ENCODE measurements at regions not wholly inside any gene's neighbourhood (a gene's known extent, or its start where the extent isn't known, plus 50 kb on each side); places are given as distances from the start of the nearest gene placed in this dataset.
"Not testable (repeated sequence)": the region's sequence is repeated elsewhere in the genome, so short reads cannot be mapped to it uniquely, and the experiment has no call there.

- H3K9me3 Mint-ChIP-seq: peaks cover 2 to 13% (median 9%) of the 10 kb centered on the region in 3 donors
- not testable (repeated sequence) for H3K27ac Mint-ChIP-seq, H3K36me3 Mint-ChIP-seq, H3K27me3 Mint-ChIP-seq, H3K4me3 Mint-ChIP-seq, H3K4me1 Mint-ChIP-seq
These were observed 1504.1 kb upstream of the DEFB115 start for GRCh38 chr20:29753426-29753746.

- not testable (repeated sequence) for H3K27ac Mint-ChIP-seq, H3K27me3 Mint-ChIP-seq, H3K4me3 Mint-ChIP-seq, H3K4me1 Mint-ChIP-seq, H3K36me3 Mint-ChIP-seq
- H3K9me3 Mint-ChIP-seq: peaks cover 2 to 13% (median 12%) of the 10 kb centered on the region in 3 donors
These were observed 1503.6 kb upstream of the DEFB115 start for GRCh38 chr20:29753879-29754278.

GRCh38 chr20:29755854-29756498 is 1501.5 kb upstream of the DEFB115 start:
- not testable (repeated sequence) for H3K36me3 Mint-ChIP-seq, H3K4me1 Mint-ChIP-seq, H3K27me3 Mint-ChIP-seq, H3K4me3 Mint-ChIP-seq
- peaks cover 2 to 13% (median 8%) of the 10 kb centered on the region in 3 donors for H3K9me3 Mint-ChIP-seq
- H3K27ac Mint-ChIP-seq: peak overlapping the region in 1 of 3 donors; percentile 16

GRCh38 chr20:29756664-29757063 is 1500.8 kb upstream of the DEFB115 start:
- Mint-ChIP-seq H3K4me3 (no peak overlapping the region), H3K27me3 (peaks cover 7% of the 10 kb centered on the region), H3K36me3 (peaks cover 2% of the 10 kb centered on the region), H3K27ac (no peak overlapping the region), H3K9me3 (peaks cover 2 to 13% (median 5%) of the 10 kb centered on the region in 3 donors), H3K4me1 (peaks cover 0 to 5% (median 0%) of the 10 kb centered on the region in 3 donors)

GRCh38 chr20:29761621-29762385 is 1495.7 kb upstream of the DEFB115 start:
- H3K27me3 Mint-ChIP-seq, H3K27ac Mint-ChIP-seq, H3K4me1 Mint-ChIP-seq, H3K36me3 Mint-ChIP-seq, H3K4me3 Mint-ChIP-seq: not testable (repeated sequence)
- H3K9me3 Mint-ChIP-seq: peaks cover 0 to 11% (median 2%) of the 10 kb centered on the region in 3 donors

GRCh38 chr20:29762620-29763019 is 1494.8 kb upstream of the DEFB115 start:
- Mint-ChIP-seq H3K27me3 (peaks cover 7% of the 10 kb centered on the region), H3K27ac (no peak overlapping the region), H3K4me1 (no peaks in the 10 kb centered on the region), H3K36me3 (peaks cover 1% of the 10 kb centered on the region), H3K9me3 (peaks cover 0 to 7% (median 2%) of the 10 kb centered on the region in 3 donors), H3K4me3 (no peak overlapping the region)

GRCh38 chr20:29763821-29764511 is 1493.5 kb upstream of the DEFB115 start:
- Mint-ChIP-seq H3K27ac (no peak overlapping the region), H3K4me3 (no peak overlapping the region), H3K27me3 (peaks cover 7% of the 10 kb centered on the region), H3K4me1 (no peaks in the 10 kb centered on the region), H3K36me3 (peaks cover 1% of the 10 kb centered on the region), H3K9me3 (peaks cover 0 to 7% (median 2%) of the 10 kb centered on the region in 3 donors)

- not testable (repeated sequence) for H3K27me3 Mint-ChIP-seq, H3K27ac Mint-ChIP-seq, H3K4me1 Mint-ChIP-seq, H3K36me3 Mint-ChIP-seq, H3K4me3 Mint-ChIP-seq, H3K9me3 Mint-ChIP-seq
These were observed 1492.4 kb upstream of the DEFB115 start for GRCh38 chr20:29764922-29765610.

- H3K4me3 Mint-ChIP-seq: not testable (repeated sequence)
- H3K9me3 Mint-ChIP-seq: peaks cover 6 to 21% (median 10%) of the 10 kb centered on the region in 3 donors
These were observed 1479.4 kb upstream of the DEFB115 start for GRCh38 chr20:29778033-29778432.

GRCh38 chr20:29781217-29781616 is 1476.2 kb upstream of the DEFB115 start:
- not testable (repeated sequence) for H3K27me3 Mint-ChIP-seq, H3K4me1 Mint-ChIP-seq, H3K4me3 Mint-ChIP-seq, H3K36me3 Mint-ChIP-seq, H3K27ac Mint-ChIP-seq
- H3K9me3 Mint-ChIP-seq: peaks cover 6 to 24% (median 7%) of the 10 kb centered on the region in 3 donors

More at GRCh38 chr20:29778033-29778432, 1479.4 kb upstream of the DEFB115 start:
- H3K27ac Mint-ChIP-seq, H3K4me1 Mint-ChIP-seq, H3K27me3 Mint-ChIP-seq, H3K36me3 Mint-ChIP-seq: not testable (repeated sequence)

GRCh38 chr20:29781891-29782290 is 1475.6 kb upstream of the DEFB115 start:
- peaks cover 6 to 24% (median 7%) of the 10 kb centered on the region in 3 donors for H3K9me3 Mint-ChIP-seq
- not testable (repeated sequence) for H3K4me1 Mint-ChIP-seq, H3K4me3 Mint-ChIP-seq, H3K27me3 Mint-ChIP-seq, H3K27ac Mint-ChIP-seq, H3K36me3 Mint-ChIP-seq

- H3K27ac Mint-ChIP-seq, H3K4me1 Mint-ChIP-seq, H3K4me3 Mint-ChIP-seq, H3K27me3 Mint-ChIP-seq, H3K36me3 Mint-ChIP-seq: not testable (repeated sequence)
- peaks cover 0 to 12% (median 11%) of the 10 kb centered on the region in 3 donors for H3K9me3 Mint-ChIP-seq
These were observed 1470.0 kb upstream of the DEFB115 start for GRCh38 chr20:29787456-29787855.

- Mint-ChIP-seq H3K4me1 (no peaks in the 10 kb centered on the region), H3K27ac (no peak overlapping the region)
These were observed 1467.0 kb upstream of the DEFB115 start for GRCh38 chr20:29790510-29790909.

GRCh38 chr20:29831508-29831907 is 1426.0 kb upstream of the DEFB115 start:
- not testable (repeated sequence) for H3K36me3 Mint-ChIP-seq, H3K4me3 Mint-ChIP-seq, H3K9me3 Mint-ChIP-seq, H3K4me1 Mint-ChIP-seq, H3K27me3 Mint-ChIP-seq, H3K27ac Mint-ChIP-seq

More at GRCh38 chr20:29790510-29790909, 1467.0 kb upstream of the DEFB115 start:
- Mint-ChIP-seq H3K27me3 (no peaks in the 10 kb centered on the region), H3K4me3 (no peak overlapping the region), H3K9me3 (peaks cover 0 to 20% (median 9%) of the 10 kb centered on the region in 3 donors), H3K36me3 (no peaks in the 10 kb centered on the region)

GRCh38 chr20:29868014-29868413 is 1389.5 kb upstream of the DEFB115 start:
- H3K4me3 Mint-ChIP-seq, H3K27me3 Mint-ChIP-seq, H3K36me3 Mint-ChIP-seq, H3K27ac Mint-ChIP-seq, H3K4me1 Mint-ChIP-seq, H3K9me3 Mint-ChIP-seq: not testable (repeated sequence)

Measured in IgD-negative memory B cell (primary cell).